H7 (cell line): ENCODE measurements at regions not wholly inside any gene's neighbourhood (a gene's known extent, or its start where the extent isn't known, plus 50 kb on each side); places are given as distances from the start of the nearest gene placed in this dataset.
A peak's percentile ranks its signal among the peaks of the same experiment; 100 is the strongest.
"Not testable (repeated sequence)": the region's sequence is repeated elsewhere in the genome, so short reads cannot be mapped to it uniquely, and the experiment has no call there.

Experiments
- DNase-seq: peaks from one replicate; pipeline ENCODE4 v3.0.0; 2012
- H3K27me3 ChIP-seq: 2 replicates; pipeline ENCODE4 v1.6.0; 2011; ENCODE audit warnings: mild to moderate bottlenecking, low read length; ENCODE audit not compliant: control insufficient read depth, insufficient read depth
- H3K36me3 ChIP-seq: replicated peaks from 2 replicates; pipeline ENCODE4 v1.5.1; 2011; ENCODE audit warnings: low read length; ENCODE audit not compliant: control insufficient read depth, insufficient read depth
- H3K4me3 ChIP-seq: 2 replicates; pipeline ENCODE4 v1.5.1; 2011; ENCODE audit warnings: low read depth, mild to moderate bottlenecking, control low read depth, low read length, moderate library complexity; ENCODE audit not compliant: insufficient read depth

DNA sequence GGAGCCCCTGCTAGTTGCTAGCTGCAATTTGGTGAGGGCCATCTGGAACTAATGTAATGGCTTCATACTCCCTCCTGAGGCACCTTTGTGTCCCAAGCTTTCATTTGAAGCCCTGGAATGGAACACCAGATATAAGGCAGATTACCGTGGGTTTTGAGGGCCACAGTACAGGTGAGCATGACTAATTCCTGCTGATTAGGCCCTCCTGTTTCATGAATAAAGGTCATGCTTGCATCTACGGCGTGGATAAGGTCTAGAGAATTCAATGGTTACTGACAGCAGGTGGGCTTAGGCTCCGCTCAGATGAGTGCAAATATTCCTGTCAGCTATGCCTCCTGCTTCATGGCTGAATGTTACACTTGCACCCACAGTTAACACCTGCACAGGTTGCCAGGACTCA is 495.4 kb downstream of the NAP1L3 start:
- Histone ChIP-seq H3K36me3 (no peaks in the 10 kb centered on the region; the same call in 1 of the 2 replicates), H3K27me3 (no peaks in the 10 kb centered on the region), H3K4me3 (no peak overlapping the region)
- DNase-seq, result no peak

DNA sequence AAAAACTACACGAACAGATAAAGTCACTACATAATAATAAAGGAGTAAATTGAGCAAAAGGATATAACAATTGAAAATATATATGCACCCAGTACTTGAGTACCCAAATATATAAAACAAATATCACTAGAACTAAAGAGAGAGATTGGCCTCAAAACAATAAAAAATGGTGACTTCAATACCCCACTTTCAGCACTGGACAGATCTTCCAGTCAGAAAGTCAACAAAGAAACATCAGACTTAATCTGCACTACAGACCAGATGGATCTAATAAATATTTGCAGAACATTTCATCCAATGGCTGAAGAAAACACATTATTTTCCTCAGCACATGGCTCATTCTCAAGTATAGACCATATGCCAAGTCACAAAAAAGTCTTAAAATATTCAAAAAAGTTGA is 503.6 kb downstream of the NAP1L3 start:
- Histone ChIP-seq H3K27me3 (no peaks in the 10 kb centered on the region), H3K36me3 (no peaks in the 10 kb centered on the region), H3K4me3 (no peak overlapping the region)
- no peak for DNase-seq

DNA sequence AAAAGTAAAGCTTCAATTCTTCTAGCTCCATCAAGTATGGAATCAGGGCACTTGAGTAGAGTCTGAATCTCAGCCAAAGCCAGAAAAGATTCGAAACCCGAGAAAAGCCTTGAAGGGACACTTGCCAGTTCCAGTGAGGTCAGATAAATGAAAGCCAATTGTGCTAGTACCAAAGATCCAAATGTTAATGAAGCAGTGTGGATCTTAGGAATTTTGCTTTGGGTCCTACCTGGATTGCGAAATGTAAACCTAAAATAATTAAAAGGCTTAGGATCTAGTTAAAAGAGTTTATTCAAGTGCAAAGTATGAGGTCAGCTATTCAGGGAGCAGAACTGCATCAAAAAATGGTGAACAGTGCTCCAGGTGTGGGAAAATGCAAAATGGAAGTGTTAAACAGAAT is 552.6 kb downstream of the NAP1L3 start:
- Histone ChIP-seq H3K4me3 (no peak overlapping the region), H3K36me3 (no peaks in the 10 kb centered on the region), H3K27me3 (no peaks in the 10 kb centered on the region)
- no peak for DNase-seq

DNA sequence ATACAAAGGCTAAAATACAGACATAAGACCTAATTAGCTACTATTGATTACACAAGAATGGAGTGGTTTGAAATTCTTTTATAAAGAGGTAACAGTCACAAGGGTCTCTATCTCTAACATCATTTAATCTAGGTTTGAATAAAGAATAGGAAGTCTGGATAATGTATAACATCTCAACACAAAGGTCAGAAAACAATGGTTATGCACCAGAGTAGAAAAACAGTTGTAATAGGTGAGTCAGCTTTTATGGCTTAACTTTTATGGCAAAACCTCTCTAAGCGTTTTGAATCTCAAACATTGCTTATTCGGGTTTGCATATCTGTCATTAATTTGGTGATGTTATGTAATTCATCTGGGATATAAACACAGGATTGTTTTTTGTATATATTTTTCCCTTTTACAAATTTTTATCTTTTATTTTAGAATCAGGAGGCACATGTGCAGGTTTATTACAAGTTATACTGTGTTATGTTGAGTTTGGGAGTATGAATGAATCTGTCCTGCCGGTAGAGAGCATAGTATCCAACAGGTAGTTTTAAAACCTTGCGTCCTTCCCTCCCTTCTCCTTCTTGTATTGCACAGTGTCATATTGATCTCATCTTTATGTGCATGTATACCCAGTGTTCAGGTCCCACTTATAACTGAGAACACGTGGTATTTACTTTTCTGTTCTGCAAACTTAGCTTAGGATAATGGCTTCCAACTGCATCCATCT is 569.9 kb downstream of the NAP1L3 start:
- not testable (repeated sequence) for DNase-seq, H3K36me3 ChIP-seq, H3K4me3 ChIP-seq, H3K27me3 ChIP-seq

DNA sequence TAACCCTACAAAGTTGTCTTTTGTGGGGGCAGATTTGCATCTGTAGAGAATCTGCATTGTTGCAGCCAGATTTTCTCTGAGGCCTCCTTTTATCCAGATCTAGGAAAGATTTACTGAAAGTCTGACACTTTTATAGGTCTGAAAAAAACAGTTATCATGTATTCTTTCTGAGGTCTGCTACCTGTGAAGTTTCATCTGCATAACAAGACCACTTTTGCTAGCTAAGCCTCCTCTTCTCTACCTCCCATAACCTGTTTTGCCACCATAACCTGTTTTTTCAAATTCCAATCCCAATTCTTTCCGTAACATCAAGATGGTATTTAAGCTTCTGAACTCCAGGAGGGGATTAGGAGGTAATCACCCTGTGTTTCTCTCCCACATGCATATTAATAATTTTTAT is 577.8 kb downstream of the NAP1L3 start:
- not testable (repeated sequence) for H3K4me3 ChIP-seq, DNase-seq

DNA sequence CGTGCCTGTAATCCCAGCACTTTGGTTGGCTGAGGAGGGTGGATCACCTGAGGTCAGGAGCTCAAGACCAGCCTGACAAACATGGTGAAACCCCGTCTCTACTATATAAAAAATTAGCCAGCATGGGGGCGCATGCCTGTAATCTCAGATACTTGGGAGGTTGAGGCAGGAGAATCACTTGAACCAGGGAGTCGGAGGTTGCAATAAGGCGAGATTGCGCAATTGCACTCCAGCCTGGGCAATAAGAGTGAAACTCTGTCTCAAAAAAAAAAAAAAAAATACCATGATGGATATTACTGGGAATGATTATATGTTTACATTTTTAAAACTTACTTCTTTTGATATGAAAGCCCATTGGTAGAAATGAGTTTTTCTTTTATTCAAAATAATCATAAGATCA is 594.5 kb downstream of the NAP1L3 start:
- not testable (repeated sequence) for H3K4me3 ChIP-seq, H3K36me3 ChIP-seq, H3K27me3 ChIP-seq, DNase-seq

More for the DNA sequence above, 577.8 kb downstream of the NAP1L3 start:
- H3K36me3 ChIP-seq, H3K27me3 ChIP-seq: not testable (repeated sequence)

DNA sequence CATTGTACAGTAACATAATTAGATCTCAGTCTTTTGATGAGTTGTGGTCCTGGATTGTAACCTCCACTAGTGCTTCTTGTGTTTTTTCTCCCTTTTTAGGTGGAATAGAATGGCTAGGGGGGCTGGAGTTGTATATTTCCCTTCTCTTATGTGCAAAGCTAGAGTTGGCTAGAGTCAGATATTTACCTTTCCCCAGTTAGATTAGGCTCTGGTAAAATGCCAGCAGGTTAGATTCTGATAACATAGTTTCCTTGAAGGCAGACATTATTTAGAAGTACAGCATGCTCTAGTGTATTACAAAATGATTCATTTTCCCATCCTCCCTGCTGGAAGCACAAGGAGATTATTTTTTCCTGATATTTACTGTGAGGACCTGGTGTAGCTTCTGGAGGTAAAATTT is 618.1 kb downstream of the NAP1L3 start:
- H3K27me3 ChIP-seq, H3K36me3 ChIP-seq, DNase-seq: not testable (repeated sequence)

DNA sequence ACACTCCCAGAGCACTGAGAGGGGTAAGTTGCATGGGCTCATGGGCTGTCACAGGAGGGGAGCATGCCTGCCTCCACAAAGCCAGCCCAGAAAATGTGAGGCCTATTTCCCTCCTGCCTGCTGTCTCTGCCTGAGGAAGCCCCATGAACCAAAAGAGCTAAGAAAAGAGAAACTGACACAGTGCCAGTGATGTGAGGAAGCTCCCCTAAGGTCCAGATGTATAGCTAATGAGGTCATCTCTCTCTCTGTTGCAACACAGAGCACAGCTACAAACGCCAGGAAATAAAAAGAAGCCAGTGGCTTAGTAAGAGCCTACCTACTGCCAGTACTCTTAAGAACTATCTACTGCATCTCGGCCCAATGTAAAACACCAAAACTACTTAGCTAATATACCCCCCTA is 653.5 kb downstream of the NAP1L3 start:
- DNase-seq, H3K27me3 ChIP-seq, H3K4me3 ChIP-seq, H3K36me3 ChIP-seq: not testable (repeated sequence)

More for the DNA sequence above, 618.1 kb downstream of the NAP1L3 start:
- H3K4me3 ChIP-seq, result not testable (repeated sequence)

DNA sequence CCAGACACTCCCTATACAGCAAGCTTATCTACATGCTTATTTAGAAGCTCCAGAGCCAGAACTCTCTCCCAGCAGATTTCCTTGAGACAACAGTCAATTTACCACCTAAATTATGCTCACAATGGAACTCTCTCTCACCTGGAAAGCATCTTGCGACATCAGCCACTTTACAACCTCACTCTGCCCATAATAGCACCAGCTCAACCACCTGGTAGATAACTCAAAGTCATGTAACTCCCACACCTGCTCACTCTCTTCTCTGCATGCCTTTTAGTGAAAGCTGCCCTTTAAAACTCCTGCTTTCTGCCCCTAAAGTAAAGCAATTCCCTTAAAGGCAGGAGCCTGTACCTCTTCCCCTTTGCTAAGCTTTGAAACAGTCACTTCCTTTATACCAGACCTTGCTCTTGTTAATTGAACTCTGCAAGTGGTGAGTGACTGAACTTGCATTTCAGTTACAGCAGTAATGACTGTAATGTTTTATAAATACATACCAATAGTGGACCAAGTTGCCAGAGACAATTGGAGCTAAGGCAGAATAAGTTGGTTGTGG is 658.8 kb downstream of the NAP1L3 start:
- H3K4me3 ChIP-seq, H3K27me3 ChIP-seq, H3K36me3 ChIP-seq: not testable (repeated sequence)
- peak; percentile 1 for DNase-seq
